RWPE2 (cell line): ENCODE measurements at regions not wholly inside any gene's neighbourhood (a gene's known extent, or its start where the extent isn't known, plus 50 kb on each side); places are given as distances from the start of the nearest gene placed in this dataset.

ENCODE experiments used
- ATAC-seq: fragments of 200-7000 bp; cut with Tn5 transposase; 3 replicates; pipeline ENCODE4 v1.9.1; 2021; ENCODE audit warnings: low read depth
- DNase-seq: peaks from one replicate; pipeline ENCODE4 v3.0.0-alpha.2; 2020; ENCODE audit warnings: low spot score
- H3K27ac ChIP-seq: fragments of 450-650 bp; 2 replicates; pipeline ENCODE4 v1.5.1; 2017; ENCODE audit warnings: mild to moderate bottlenecking; ENCODE audit not compliant: poor library complexity, severe bottlenecking
- H3K27me3 ChIP-seq: fragments of 250-450 bp; sonication (Bioruptor Pico); 2 replicates; pipeline ENCODE4 v1.5.1; 2021; ENCODE audit warnings: mild to moderate bottlenecking, moderate library complexity; ENCODE audit not compliant: insufficient read depth, poor library complexity, severe bottlenecking
- H3K36me3 ChIP-seq: fragments of 250-450 bp; sonication (Bioruptor Pico); 2 replicates; pipeline ENCODE4 v1.5.1; 2020; ENCODE audit warnings: low read depth, mild to moderate bottlenecking, moderate library complexity
- H3K4me1 ChIP-seq: fragments of 250-450 bp; sonication (Bioruptor Pico); 2 replicates; pipeline ENCODE4 v1.5.1; 2021; ENCODE audit warnings: mild to moderate bottlenecking, moderate library complexity; ENCODE audit not compliant: insufficient read depth, poor library complexity, severe bottlenecking
- H3K4me3 ChIP-seq: fragments of 250-450 bp; sonication (Bioruptor Pico); 2 replicates; pipeline ENCODE4 v1.5.1; 2021; ENCODE audit warnings: mild to moderate bottlenecking, moderate library complexity; ENCODE audit not compliant: severe bottlenecking
- H3K9me3 ChIP-seq: fragments of 250-450 bp; sonication (Bioruptor Pico); 2 replicates; pipeline ENCODE4 v1.5.1; 2021; ENCODE audit warnings: mild to moderate bottlenecking, moderate library complexity; ENCODE audit not compliant: severe bottlenecking
- TF ChIP-seq, protein P1 (sequence below): fragments of 450-650 bp; IDR thresholded peaks from one replicate; pipeline ENCODE4 v1.5.1; 2017; ENCODE audit warnings: mild to moderate bottlenecking, moderate library complexity; ENCODE audit not compliant: poor library complexity, severe bottlenecking

- ATAC-seq (no peak), DNase-seq (no peak)
- TF ChIP-seq, protein P1, sequence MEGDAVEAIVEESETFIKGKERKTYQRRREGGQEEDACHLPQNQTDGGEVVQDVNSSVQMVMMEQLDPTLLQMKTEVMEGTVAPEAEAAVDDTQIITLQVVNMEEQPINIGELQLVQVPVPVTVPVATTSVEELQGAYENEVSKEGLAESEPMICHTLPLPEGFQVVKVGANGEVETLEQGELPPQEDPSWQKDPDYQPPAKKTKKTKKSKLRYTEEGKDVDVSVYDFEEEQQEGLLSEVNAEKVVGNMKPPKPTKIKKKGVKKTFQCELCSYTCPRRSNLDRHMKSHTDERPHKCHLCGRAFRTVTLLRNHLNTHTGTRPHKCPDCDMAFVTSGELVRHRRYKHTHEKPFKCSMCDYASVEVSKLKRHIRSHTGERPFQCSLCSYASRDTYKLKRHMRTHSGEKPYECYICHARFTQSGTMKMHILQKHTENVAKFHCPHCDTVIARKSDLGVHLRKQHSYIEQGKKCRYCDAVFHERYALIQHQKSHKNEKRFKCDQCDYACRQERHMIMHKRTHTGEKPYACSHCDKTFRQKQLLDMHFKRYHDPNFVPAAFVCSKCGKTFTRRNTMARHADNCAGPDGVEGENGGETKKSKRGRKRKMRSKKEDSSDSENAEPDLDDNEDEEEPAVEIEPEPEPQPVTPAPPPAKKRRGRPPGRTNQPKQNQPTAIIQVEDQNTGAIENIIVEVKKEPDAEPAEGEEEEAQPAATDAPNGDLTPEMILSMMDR, result no peak
- H3K36me3 ChIP-seq, result no peaks in the 10 kb centered on the region
- H3K9me3 ChIP-seq, result no peaks in the 10 kb centered on the region
- H3K27ac ChIP-seq, result no peak overlapping the region
- H3K4me1 ChIP-seq, result peaks cover 9% of the 10 kb centered on the region
- H3K4me3 ChIP-seq, result no peak overlapping the region
- H3K27me3 ChIP-seq, result no peaks in the 10 kb centered on the region
These were observed 87.2 kb downstream of the CCDC71L start for GRCh38 chr7:106573738-106574137.

DNA sequence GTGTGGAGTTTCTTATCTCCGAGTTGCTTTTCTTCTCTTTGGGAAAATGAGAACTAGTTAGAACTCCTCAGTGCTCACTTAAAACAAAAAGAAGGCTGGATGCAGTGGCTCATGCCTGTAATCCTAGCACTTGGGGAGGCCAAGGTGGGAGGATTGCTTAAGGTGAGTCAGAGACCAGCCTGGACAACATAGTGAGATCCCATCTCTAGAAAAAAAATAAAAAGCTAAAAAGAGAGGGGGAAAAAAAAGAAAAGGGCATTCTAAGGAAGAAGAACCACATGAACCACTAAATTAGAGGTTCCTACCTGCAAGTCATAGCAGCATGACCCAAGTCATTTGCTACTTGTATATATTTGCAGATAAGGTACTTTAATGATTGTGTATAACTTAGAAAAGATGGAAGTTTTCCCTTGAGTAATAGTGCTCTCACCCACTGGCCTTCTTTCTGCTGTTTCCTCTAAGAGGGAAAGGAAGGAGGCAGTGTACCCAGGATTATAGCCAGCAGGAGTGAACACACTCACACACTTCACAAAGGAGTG lies 87.8 kb downstream of the CCDC71L start:
- Histone ChIP-seq H3K36me3 (no peaks in the 10 kb centered on the region), H3K9me3 (no peaks in the 10 kb centered on the region), H3K4me1 (peaks cover 14% of the 10 kb centered on the region), H3K27ac (no peak overlapping the region), H3K4me3 (no peak overlapping the region), H3K27me3 (no peaks in the 10 kb centered on the region)
- TF ChIP-seq, protein P1, result no peak
- ATAC-seq, result no peak
- no peak for DNase-seq

GRCh38 chr7:106572394-106573124 lies 88.4 kb downstream of the CCDC71L start:
- Histone ChIP-seq H3K27me3 (no peaks in the 10 kb centered on the region), H3K4me1 (peaks cover 16% of the 10 kb centered on the region), H3K4me3 (no peak overlapping the region), H3K27ac (no peak overlapping the region), H3K36me3 (no peaks in the 10 kb centered on the region), H3K9me3 (no peaks in the 10 kb centered on the region)
- TF ChIP-seq, protein P1, result no peak
- DNase-seq (no peak), ATAC-seq (no peak)

DNA sequence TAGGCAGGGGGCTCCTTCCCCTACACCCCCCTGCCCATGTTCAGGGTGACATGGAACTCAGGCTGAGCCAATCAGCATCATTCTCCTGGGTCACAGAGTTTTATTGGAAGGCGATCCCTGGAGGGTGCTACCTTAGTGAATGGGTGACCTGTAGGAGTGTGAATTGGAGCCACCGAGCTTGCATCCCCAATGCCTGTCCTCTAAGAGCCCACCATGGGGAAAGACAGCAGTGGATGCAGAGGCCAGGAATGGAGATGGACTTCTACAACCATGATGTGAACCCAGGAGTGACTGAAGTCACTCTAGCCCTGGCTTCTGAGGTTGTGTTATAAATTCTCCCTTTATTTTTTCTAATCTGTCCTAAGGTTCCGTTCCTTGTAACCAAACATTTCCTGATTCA lies 89.4 kb downstream of the CCDC71L start:
- Histone ChIP-seq H3K27ac (no peak overlapping the region), H3K9me3 (no peaks in the 10 kb centered on the region), H3K36me3 (no peaks in the 10 kb centered on the region), H3K4me1 (peaks cover 16% of the 10 kb centered on the region), H3K27me3 (no peaks in the 10 kb centered on the region), H3K4me3 (no peak overlapping the region)
- TF ChIP-seq, protein P1, result no peak
- DNase-seq, result no peak
- ATAC-seq, result no peak

DNA sequence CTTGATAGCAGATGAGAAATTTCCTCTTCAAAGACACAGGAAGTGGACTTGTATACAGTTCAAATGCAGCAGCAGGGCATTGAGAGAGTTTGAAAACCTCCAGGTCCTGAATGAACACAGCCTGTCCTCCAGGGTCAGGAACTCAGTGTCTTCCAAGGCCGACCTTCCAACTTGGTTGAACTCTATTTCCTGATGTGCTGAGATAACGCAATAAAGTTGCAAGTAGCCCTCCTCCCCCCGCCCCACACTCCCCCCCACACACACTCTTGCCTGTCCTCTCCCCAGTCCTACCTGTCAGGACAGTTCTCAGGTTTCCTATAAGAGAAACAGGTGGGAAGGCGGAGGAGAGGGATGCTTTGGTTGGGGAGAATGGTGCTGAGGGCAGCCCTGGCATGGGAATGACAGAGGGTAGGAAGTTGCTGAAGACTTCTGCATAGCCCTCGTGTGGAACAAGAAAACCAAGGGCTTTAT lies 90.0 kb downstream of the CCDC71L start:
- no peak for DNase-seq
- TF ChIP-seq, protein P1, result no peak
- Histone ChIP-seq H3K36me3 (no peaks in the 10 kb centered on the region), H3K27me3 (no peaks in the 10 kb centered on the region), H3K4me1 (peaks cover 16% of the 10 kb centered on the region), H3K4me3 (no peak overlapping the region), H3K27ac (no peak overlapping the region), H3K9me3 (no peaks in the 10 kb centered on the region)
- no peak for ATAC-seq
